ENCODE measurements at regions not wholly inside any gene's neighbourhood (a gene's known extent, or its start where the extent isn't known, plus 50 kb on each side); places are given as distances from the start of the nearest gene placed in this dataset.

GRCh38 chrX:40267334-40268187 is 169.8 kb upstream of the BCOR start:
- no peak for DNase-seq

- DNase-seq = peak; percentile 35
Measured at GRCh38 chrX:40266490-40267333, 169.0 kb upstream of the BCOR start.

GRCh38 chrX:40265936-40266335 is 168.2 kb upstream of the BCOR start:
- no peak for DNase-seq

GRCh38 chrX:40263014-40263560 is 165.3 kb upstream of the BCOR start:
- DNase-seq = no peak

GRCh38 chrX:40262157-40263013 is 164.6 kb upstream of the BCOR start:
- no peak for DNase-seq

GRCh38 chrX:40261833-40262156 is 164.0 kb upstream of the BCOR start:
- DNase-seq = no peak

GRCh38 chrX:40260146-40260747 is 162.5 kb upstream of the BCOR start:
- DNase-seq = no peak

GRCh38 chrX:40258909-40259308 is 161.2 kb upstream of the BCOR start:
- no peak for DNase-seq

- no peak for DNase-seq
Measured at GRCh38 chrX:40253771-40254170, 156.0 kb upstream of the BCOR start.

GRCh38 chrX:40249582-40249981 is 151.8 kb upstream of the BCOR start:
- DNase-seq = no peak

- DNase-seq = no peak
Measured at GRCh38 chrX:40248822-40249221, 151.1 kb upstream of the BCOR start.

GRCh38 chrX:40247848-40248622 is 150.3 kb upstream of the BCOR start:
- no peak for DNase-seq

GRCh38 chrX:40247382-40247781 is 149.6 kb upstream of the BCOR start:
- no peak for DNase-seq

- no peak for DNase-seq
Measured at GRCh38 chrX:40245488-40246071, 147.8 kb upstream of the BCOR start.

GRCh38 chrX:40244980-40245379 is 147.2 kb upstream of the BCOR start:
- DNase-seq = no peak

- no peak for DNase-seq
Measured at GRCh38 chrX:40243755-40244515, 146.2 kb upstream of the BCOR start.

- DNase-seq = no peak
Measured at GRCh38 chrX:40240844-40241243, 143.1 kb upstream of the BCOR start.

- DNase-seq = no peak
Measured at GRCh38 chrX:40237731-40238178, 140.0 kb upstream of the BCOR start.

- no peak for DNase-seq
Measured at GRCh38 chrX:40230646-40231045, 132.9 kb upstream of the BCOR start.

GRCh38 chrX:40227125-40227524 is 129.4 kb upstream of the BCOR start:
- no peak for DNase-seq
